Stimulated activated naive CD8-positive, alpha-beta T cell treated with anti-CD3 and anti-CD28 coated beads, Interleukin-15, amount 100 ng/mL, for 72 hours (primary cell): ENCODE measurements at regions not wholly inside any gene's neighbourhood (a gene's known extent, or its start where the extent isn't known, plus 50 kb on each side); places are given as distances from the start of the nearest gene placed in this dataset.
A peak's percentile ranks its signal among the peaks of the same experiment; 100 is the strongest.

Experiments
- ATAC-seq: fragments of 150-1000 bp; cut with Tn5 transposase; 2 replicates; pipeline ENCODE4 v1.10.0; 2021; ENCODE audit warnings: mild to moderate bottlenecking, moderate library complexity
- DNase-seq, 2 donors: peaks; one replicate each; pipeline ENCODE4 v3.0.0; 2021 to 2022
- H3K27ac Mint-ChIP-seq, 2 donors: one replicate each; pipeline ENCODE4 v1.8.0; 2022; ENCODE audit warnings: mild to moderate bottlenecking in 2 of 2, mixed read lengths in 2 of 2, moderate library complexity in 2 of 2
- H3K27me3 Mint-ChIP-seq: one replicate; pipeline ENCODE4 v1.8.0; 2022; ENCODE audit warnings: mixed read lengths
- H3K4me1 Mint-ChIP-seq: one replicate; pipeline ENCODE4 v1.8.0; 2022; ENCODE audit warnings: mild to moderate bottlenecking, mixed read lengths
- H3K4me3 Mint-ChIP-seq, 2 donors: one replicate each; pipeline ENCODE4 v1.8.0; 2022; ENCODE audit warnings: mild to moderate bottlenecking in 2 of 2, mixed read lengths in 2 of 2, moderate library complexity in 1 of 2
- H3K9me3 Mint-ChIP-seq, 2 donors: one replicate each; pipeline ENCODE4 v1.8.0; 2022; ENCODE audit warnings: mixed read lengths in 2 of 2

- H3K27ac Mint-ChIP-seq: no peak overlapping the region
- no peaks in the 10 kb centered on the region for H3K27me3 Mint-ChIP-seq
- H3K4me3 Mint-ChIP-seq: no peak overlapping the region
- H3K9me3 Mint-ChIP-seq: peaks cover 0 to 4% of the 10 kb centered on the region in 2 donors
- ATAC-seq: no peak
- no peaks in the 10 kb centered on the region for H3K4me1 Mint-ChIP-seq
- no peak for DNase-seq
Measured at GRCh38 chr7:156107957-156108356, 295.7 kb upstream of the SHH start.

GRCh38 chr7:156106107-156106426 is 293.8 kb upstream of the SHH start:
- H3K27ac Mint-ChIP-seq: no peak overlapping the region

GRCh38 chr7:156105337-156106106 is 293.3 kb upstream of the SHH start:
- no peak overlapping the region for H3K27ac Mint-ChIP-seq
- no peaks in the 10 kb centered on the region for H3K27me3 Mint-ChIP-seq
- peaks cover 0 to 4% of the 10 kb centered on the region in 2 donors for H3K9me3 Mint-ChIP-seq
- no peak for ATAC-seq
- no peak overlapping the region for H3K4me3 Mint-ChIP-seq
- DNase-seq: no peak
- H3K4me1 Mint-ChIP-seq: no peaks in the 10 kb centered on the region

More at GRCh38 chr7:156106107-156106426, 293.8 kb upstream of the SHH start:
- DNase-seq: no peak
- Mint-ChIP-seq H3K4me3 (no peak overlapping the region), H3K9me3 (peaks cover 0 to 4% of the 10 kb centered on the region in 2 donors), H3K27me3 (no peaks in the 10 kb centered on the region), H3K4me1 (no peaks in the 10 kb centered on the region)
- no peak for ATAC-seq

- H3K27ac Mint-ChIP-seq: peak overlapping the region in 1 of 2 donors; percentile 47
- H3K4me1 Mint-ChIP-seq: no peaks in the 10 kb centered on the region
- DNase-seq: no peak
- no peaks in the 10 kb centered on the region for H3K27me3 Mint-ChIP-seq
- H3K4me3 Mint-ChIP-seq: no peak overlapping the region
- no peak for ATAC-seq
- no peaks in the 10 kb centered on the region for H3K9me3 Mint-ChIP-seq
Measured at GRCh38 chr7:156104501-156105336, 292.5 kb upstream of the SHH start.

- H3K9me3 Mint-ChIP-seq: no peaks in the 10 kb centered on the region
Measured at GRCh38 chr7:156102267-156102666, 290.0 kb upstream of the SHH start.

GRCh38 chr7:156101355-156101754 is 289.1 kb upstream of the SHH start:
- Mint-ChIP-seq H3K4me3 (no peak overlapping the region), H3K27ac (no peak overlapping the region), H3K27me3 (no peaks in the 10 kb centered on the region), H3K4me1 (peaks cover 11% of the 10 kb centered on the region), H3K9me3 (no peaks in the 10 kb centered on the region)
- ATAC-seq (no peak), DNase-seq (no peak)

More at GRCh38 chr7:156102267-156102666, 290.0 kb upstream of the SHH start:
- Mint-ChIP-seq H3K27ac (no peak overlapping the region), H3K4me1 (peaks cover 2% of the 10 kb centered on the region), H3K27me3 (no peaks in the 10 kb centered on the region), H3K4me3 (no peak overlapping the region)
- DNase-seq (no peak), ATAC-seq (no peak)

- H3K9me3 Mint-ChIP-seq: no peaks in the 10 kb centered on the region
- DNase-seq: no peak
- no peak overlapping the region for H3K27ac Mint-ChIP-seq
- H3K4me1 Mint-ChIP-seq: peaks cover 24% of the 10 kb centered on the region
- no peak overlapping the region for H3K4me3 Mint-ChIP-seq
- H3K27me3 Mint-ChIP-seq: no peaks in the 10 kb centered on the region
- no peak for ATAC-seq
Measured at GRCh38 chr7:156100086-156100485, 287.8 kb upstream of the SHH start.

- ATAC-seq: no peak
- no peak for DNase-seq
- Mint-ChIP-seq H3K27me3 (no peaks in the 10 kb centered on the region), H3K4me1 (peaks cover 26% of the 10 kb centered on the region), H3K4me3 (no peak overlapping the region), H3K27ac (no peak overlapping the region), H3K9me3 (peaks cover 0 to 4% of the 10 kb centered on the region in 2 donors)
Measured at GRCh38 chr7:156099085-156099484, 286.8 kb upstream of the SHH start.

GRCh38 chr7:156096771-156097538 is 284.7 kb upstream of the SHH start:
- Mint-ChIP-seq H3K27ac (peak overlapping the region; percentile 68 to 77), H3K9me3 (peaks cover 0 to 14% of the 10 kb centered on the region in 2 donors), H3K4me1 (peaks cover 32% of the 10 kb centered on the region), H3K4me3 (peak overlapping the region in 1 of 2 donors; percentile 74), H3K27me3 (peaks cover 4% of the 10 kb centered on the region)
- DNase-seq: no peak
- ATAC-seq: peak; percentile 38

GRCh38 chr7:156095908-156096539 is 283.8 kb upstream of the SHH start:
- peak overlapping the region; percentile 17 to 74 for H3K4me3 Mint-ChIP-seq
- H3K9me3 Mint-ChIP-seq: peaks cover 0 to 14% of the 10 kb centered on the region in 2 donors
- peaks cover 11% of the 10 kb centered on the region for H3K27me3 Mint-ChIP-seq
- peaks cover 40% of the 10 kb centered on the region for H3K4me1 Mint-ChIP-seq
- DNase-seq (peak in 1 of 2 donors; percentile 14), ATAC-seq (peak; percentile 46)
- H3K27ac Mint-ChIP-seq: peak overlapping the region; percentile 28 to 36

- H3K27me3 Mint-ChIP-seq: peaks cover 11% of the 10 kb centered on the region
- ATAC-seq (no peak), DNase-seq (no peak)
- peaks cover 0 to 14% of the 10 kb centered on the region in 2 donors for H3K9me3 Mint-ChIP-seq
- H3K27ac Mint-ChIP-seq: no peak overlapping the region
- no peak overlapping the region for H3K4me3 Mint-ChIP-seq
- peaks cover 40% of the 10 kb centered on the region for H3K4me1 Mint-ChIP-seq
Measured at GRCh38 chr7:156094350-156095146, 282.3 kb upstream of the SHH start.

GRCh38 chr7:156092307-156092706 is 280.0 kb upstream of the SHH start:
- no peak overlapping the region for H3K4me3 Mint-ChIP-seq
- peaks cover 0 to 14% of the 10 kb centered on the region in 2 donors for H3K9me3 Mint-ChIP-seq

GRCh38 chr7:156091519-156092080 is 279.3 kb upstream of the SHH start:
- no peak overlapping the region for H3K27ac Mint-ChIP-seq
- peaks cover 31% of the 10 kb centered on the region for H3K4me1 Mint-ChIP-seq
- no peak overlapping the region for H3K4me3 Mint-ChIP-seq
- H3K9me3 Mint-ChIP-seq: peaks cover 0 to 14% of the 10 kb centered on the region in 2 donors
- ATAC-seq (peak; percentile 77), DNase-seq (peak in 1 of 2 donors; percentile 25)
- peaks cover 11% of the 10 kb centered on the region for H3K27me3 Mint-ChIP-seq

More at GRCh38 chr7:156092307-156092706, 280.0 kb upstream of the SHH start:
- peaks cover 11% of the 10 kb centered on the region for H3K27me3 Mint-ChIP-seq
- no peak for ATAC-seq
- no peak for DNase-seq
- peaks cover 38% of the 10 kb centered on the region for H3K4me1 Mint-ChIP-seq
- no peak overlapping the region for H3K27ac Mint-ChIP-seq

GRCh38 chr7:156090988-156091387 is 278.7 kb upstream of the SHH start:
- Mint-ChIP-seq H3K4me3 (no peak overlapping the region), H3K27ac (peak overlapping the region in 1 of 2 donors; percentile 3), H3K9me3 (peaks cover 0 to 14% of the 10 kb centered on the region in 2 donors), H3K4me1 (peaks cover 25% of the 10 kb centered on the region), H3K27me3 (peaks cover 11% of the 10 kb centered on the region)
- DNase-seq (no peak), ATAC-seq (peak; percentile 18)
